K562 (cell line): ENCODE measurements at regions not wholly inside any gene's neighbourhood (a gene's known extent, or its start where the extent isn't known, plus 50 kb on each side); places are given as distances from the start of the nearest gene placed in this dataset.

Experiments used
- ATAC-seq: fragments of 200-7000 bp; cut with Tn5 transposase; 3 replicates; pipeline ENCODE4 v1.9.1; 2020; ENCODE audit warnings: moderate library complexity
- BruUV-seq: library from RNA; stranded (reverse); fragments of 400-500 nt; replicated peaks from 2 replicates; lab custom pipeline; 2021; lab: Mats Ljungman, UMichigan
- CTCF ChIA-PET: fragments of 300-600 bp; formaldehyde crosslinking; extraction: SDS; loops from one replicate; lab custom pipeline; 2021; ENCODE audit warnings: low intra/inter-chr PET ratio; lab: Yijun Ruan, JAX
- POLR2A ChIA-PET: fragments of 300-600, 350-650 bp; sonication (Branson Sonifier 250); formaldehyde crosslinking; extraction: SDS; loops from one replicate; lab custom pipeline; 2021; ENCODE audit warnings: antibody characterized with exemption, inconsistent platforms; lab: Yijun Ruan, JAX
- DNase-seq, 4 experiments: peaks; one replicate each; pipeline versions ENCODE4 v3.0.0 to v3.0.0-alpha.2; 2011 to 2018; ENCODE audit warnings: low spot score in 3 of 4, mixed read lengths in 3 of 4; ENCODE audit errors: extremely low read depth in 1 of 4
- FAIRE-seq: peaks from 2 replicates; lab custom pipeline; 2011; peaks lifted over from hg19 to GRCh38; lab: Jason Lieb, UNC
- H2AFZ ChIP-seq: 2 replicates; pipeline ENCODE4 v1.6.0; 2011; ENCODE audit warnings: low read depth, low read length, control low read depth, inconsistent platforms
- H3K27ac ChIP-seq: fragments of 200-600 bp; 3 replicates; pipeline ENCODE4 v1.8.0; 2011; ENCODE audit warnings: low read depth, mild to moderate bottlenecking, control low read depth, inconsistent platforms, low read length, moderate library complexity, mixed read lengths; ENCODE audit errors: extremely low read depth
- H3K27me3 ChIP-seq, 2 experiments: fragments of 300-600 bp in 1 of 2; 2 replicates in 1 of 2; 3 replicates in 1 of 2; pipeline versions ENCODE4 v1.6.0 to v1.8.0; 2011; ENCODE audit warnings: inconsistent platforms in 2 of 2, low read length in 2 of 2, mild to moderate bottlenecking in 1 of 2, mixed read lengths in 1 of 2, moderate library complexity in 1 of 2; ENCODE audit not compliant: control insufficient read depth in 2 of 2, insufficient read depth in 2 of 2
- H3K36me3 ChIP-seq: fragments of 300-600 bp; 3 replicates; pipeline ENCODE4 v1.8.0; 2011; ENCODE audit warnings: mild to moderate bottlenecking, low read length, inconsistent platforms; ENCODE audit not compliant: control insufficient read depth, insufficient read depth
- H3K4me1 ChIP-seq, 2 experiments: fragments of 200-600 bp in 1 of 2; replicated peaks in 1 of 2; 2 replicates in 1 of 2; 3 replicates in 1 of 2; pipeline versions ENCODE4 v1.5.1 to v1.8.0; 2011; ENCODE audit warnings: inconsistent platforms in 2 of 2, low read length in 2 of 2, mild to moderate bottlenecking in 1 of 2, mixed read lengths in 1 of 2, moderate library complexity in 1 of 2; ENCODE audit not compliant: control insufficient read depth in 2 of 2, insufficient read depth in 2 of 2
- H3K4me2 ChIP-seq: 2 replicates; pipeline ENCODE4 v1.6.1; 2011; ENCODE audit warnings: low read length, control low read depth, inconsistent platforms, mixed read lengths; ENCODE audit not compliant: insufficient read depth
- H3K4me3 ChIP-seq: fragments of 200-600 bp; sonication (generic), shearing (Covaris generic); 2 replicates; pipeline ENCODE4 v1.5.1; 2016; ENCODE audit warnings: control low read depth, inconsistent platforms
- H3K79me2 ChIP-seq: fragments of 200-600 bp; 3 replicates; pipeline ENCODE4 v1.8.0; 2011; ENCODE audit warnings: low read length, inconsistent platforms; ENCODE audit not compliant: control insufficient read depth, insufficient read depth
- H3K9ac ChIP-seq, 2 experiments: 2 replicates each; pipeline versions ENCODE4 v1.6.0 to v1.6.1; 2011; ENCODE audit warnings: low read depth in 2 of 2, low read length in 2 of 2, control low read depth in 1 of 2, inconsistent platforms in 1 of 2, mild to moderate bottlenecking in 1 of 2, mixed read lengths in 1 of 2; ENCODE audit not compliant: insufficient read depth in 1 of 2
- H3K9me1 ChIP-seq: one replicate; pipeline ENCODE4 v1.6.0; 2011; ENCODE audit warnings: inconsistent platforms, mild to moderate bottlenecking, low read length, moderate library complexity; ENCODE audit not compliant: control insufficient read depth, insufficient read depth
- H3K9me3 ChIP-seq: replicated peaks from 2 replicates; pipeline ENCODE4 v1.5.1; 2011; ENCODE audit warnings: low read depth, low read length, inconsistent platforms; ENCODE audit not compliant: control insufficient read depth, insufficient read depth
- H4K20me1 ChIP-seq: replicated peaks from 2 replicates; pipeline ENCODE4 v1.6.1; 2011; ENCODE audit warnings: low read length, inconsistent platforms, mixed read lengths; ENCODE audit not compliant: control insufficient read depth, insufficient read depth
- HNRNPL ChIP-seq: fragments of 200-400 bp; formaldehyde crosslinking; IDR thresholded peaks from 2 replicates; pipeline ENCODE4 v1.6.1; 2017; ENCODE audit warnings: low read depth, mild to moderate bottlenecking, low read length
- L3MBTL2 ChIP-seq: fragments of 450-650 bp; IDR thresholded peaks from 2 replicates; pipeline ENCODE4 v1.6.1; 2016; ENCODE audit warnings: mild to moderate bottlenecking, moderate library complexity
- LCOR ChIP-seq: sonication (generic); formaldehyde crosslinking; IDR thresholded peaks from 2 replicates; pipeline ENCODE4 v1.8.0; 2022; ENCODE audit warnings: mild to moderate bottlenecking, missing genetic modification reagents
- MAFK ChIP-seq: IDR thresholded peaks from 2 replicates; pipeline ENCODE4 v1.6.1; 2011; ENCODE audit warnings: low read length, improper control_type of control experiment
- NR1H2 ChIP-seq: sonication (generic); formaldehyde crosslinking; IDR thresholded peaks from 2 replicates; pipeline ENCODE4 v1.4.0; 2020; ENCODE audit warnings: mild to moderate bottlenecking, missing genetic modification reagents
- RBM25 ChIP-seq: fragments of 200-400 bp; formaldehyde crosslinking; IDR thresholded peaks from 2 replicates; pipeline ENCODE4 v1.6.1; 2018; ENCODE audit warnings: low read length, low read depth, moderate library complexity; ENCODE audit not compliant: severe bottlenecking
- SMAD4 ChIP-seq: fragments of 250-450 bp; sonication (Bioruptor Pico); conservative IDR thresholded peaks from 2 replicates; pipeline ENCODE4 v1.8.0; 2021; ENCODE audit warnings: inconsistent platforms, mild to moderate bottlenecking, moderate library complexity
- ZNF12 ChIP-seq: sonication (generic); formaldehyde crosslinking; IDR thresholded peaks from 2 replicates; pipeline ENCODE4 v1.4.0; 2020; ENCODE audit warnings: mild to moderate bottlenecking, missing genetic modification reagents
- ZNF583 ChIP-seq: fragments of 250-450 bp; sonication (Bioruptor Pico); IDR thresholded peaks from 2 replicates; pipeline ENCODE4 v1.4.0; 2020
- ZNF695 ChIP-seq: fragments of 450-650 bp; formaldehyde crosslinking; IDR thresholded peaks from 2 replicates; pipeline ENCODE4 v1.4.0; 2020; ENCODE audit warnings: mild to moderate bottlenecking, moderate library complexity
- WGBS: fragments of 100-300 bp; shearing (Covaris generic); methylation state at CpG from one replicate; pipeline ENCODE4 v1.1.6; 2016; ENCODE audit warnings: low coverage, mixed read lengths; ENCODE audit not compliant: insufficient coverage; ENCODE audit errors: missing lambda C conversion rate; 5-methylcytosine and 5-hydroxymethylcytosine counted together
- in situ Hi-C: fragments of 300-500 bp; cut with MboI; formaldehyde crosslinking; loops from 4 replicates; pipeline ENCODE4 v1.15.0; 2018; ENCODE audit warnings: inconsistent platforms, mixed read lengths
- intact Hi-C: fragments of 100-400 bp; cut with micrococcal nuclease; formaldehyde crosslinking; loops from 2 replicates; pipeline ENCODE4 v1.14.2; 2022
- TF ChIP-seq, protein P1 (sequence below): sonication (generic); formaldehyde crosslinking; IDR thresholded peaks from 2 replicates; pipeline ENCODE4 v1.8.1; 2023; ENCODE audit warnings: mild to moderate bottlenecking, missing genetic modification reagents, moderate library complexity

DNA sequence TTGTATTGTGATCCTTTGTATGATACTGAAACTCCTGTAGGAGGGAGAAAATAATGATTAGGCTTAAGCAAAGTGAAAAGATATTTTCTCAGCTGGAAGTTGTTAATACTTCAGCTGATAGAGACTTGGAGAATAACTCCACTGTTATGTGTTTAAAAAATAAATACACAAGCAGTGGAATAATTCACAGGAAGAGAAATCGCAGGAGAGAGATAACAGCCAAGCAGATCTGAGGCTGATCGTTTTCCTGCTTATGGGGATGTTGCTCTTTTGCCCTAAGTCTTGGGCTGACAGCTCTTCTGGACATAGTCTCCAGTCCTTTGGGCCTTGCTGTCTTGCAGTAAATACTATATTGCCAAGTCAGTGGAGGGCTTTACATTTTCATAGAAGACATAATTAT is 93.3 kb downstream of the OLFM4 start:
- POLR2A ChIA-PET = no interaction called here
- Histone ChIP-seq H3K27me3 (no peaks in the 10 kb centered on the region), H3K4me2 (no peak overlapping the region), H3K4me1 (no peaks in the 10 kb centered on the region), H3K27ac (no peak overlapping the region), H3K9me1 (no peaks in the 10 kb centered on the region), H3K36me3 (no peaks in the 10 kb centered on the region), H2AFZ (no peak overlapping the region), H3K9me3 (no peaks in the 10 kb centered on the region), H3K4me3 (no peak overlapping the region), H4K20me1 (no peaks in the 10 kb centered on the region), H3K79me2 (no peaks in the 10 kb centered on the region), H3K9ac (no peak overlapping the region)
- intact Hi-C loops (no loop called here), in situ Hi-C loops (no loop called here)
- TF ChIP-seq ZNF695 (no peak), ZNF583 (CRISPR knock-in tag) (no peak), RBM25 (no peak), HNRNPL (no peak), L3MBTL2 (no peak), ZNF12 (CRISPR knock-in tag) (no peak), SMAD4 (CRISPR knock-in tag) (no peak), MAFK (no peak), NR1H2 (no peak), LCOR (CRISPR knock-in tag) (no peak)
- TF ChIP-seq, protein P1, sequence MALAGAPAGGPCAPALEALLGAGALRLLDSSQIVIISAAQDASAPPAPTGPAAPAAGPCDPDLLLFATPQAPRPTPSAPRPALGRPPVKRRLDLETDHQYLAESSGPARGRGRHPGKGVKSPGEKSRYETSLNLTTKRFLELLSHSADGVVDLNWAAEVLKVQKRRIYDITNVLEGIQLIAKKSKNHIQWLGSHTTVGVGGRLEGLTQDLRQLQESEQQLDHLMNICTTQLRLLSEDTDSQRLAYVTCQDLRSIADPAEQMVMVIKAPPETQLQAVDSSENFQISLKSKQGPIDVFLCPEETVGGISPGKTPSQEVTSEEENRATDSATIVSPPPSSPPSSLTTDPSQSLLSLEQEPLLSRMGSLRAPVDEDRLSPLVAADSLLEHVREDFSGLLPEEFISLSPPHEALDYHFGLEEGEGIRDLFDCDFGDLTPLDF = no peak
- ATAC-seq = no peak
- DNase-seq = no peak
- CTCF ChIA-PET = no interaction called here
- BruUV-seq = no TSS peak
- no peak for FAIRE-seq
- WGBS = 0% methylated on average over 2 of the region's 2 CpGs
